HepG2 (cell line): ENCODE measurements at regions not wholly inside any gene's neighbourhood (a gene's known extent, or its start where the extent isn't known, plus 50 kb on each side); places are given as distances from the start of the nearest gene placed in this dataset.

Experiments
- BORCS8-MEF2B ChIP-seq: sonication (generic); formaldehyde crosslinking; IDR thresholded peaks from 2 replicates; pipeline ENCODE4 v1.8.0; 2022; ENCODE audit warnings: mild to moderate bottlenecking, missing genetic modification reagents
- CHD2 ChIP-seq: IDR thresholded peaks from 2 replicates; pipeline ENCODE4 v1.6.1; 2011; ENCODE audit warnings: low read depth, low read length, improper control_type of control experiment
- CTCF ChIP-seq: sonication (generic); formaldehyde crosslinking; IDR thresholded peaks from 2 replicates; pipeline ENCODE4 v1.5.0; 2020; ENCODE audit warnings: mild to moderate bottlenecking, missing genetic modification reagents, moderate library complexity
- ELF1 ChIP-seq: sonication (generic); formaldehyde crosslinking; IDR thresholded peaks from 2 replicates; pipeline ENCODE4 v1.4.0; 2020; ENCODE audit warnings: missing genetic modification reagents
- ETV5 ChIP-seq: IDR thresholded peaks from 2 replicates; pipeline ENCODE4 v1.6.1; 2018; ENCODE audit warnings: missing biosample characterization, missing genetic modification reagents, inconsistent platforms, borderline replicate concordance
- GFI1 ChIP-seq: sonication (generic); formaldehyde crosslinking; IDR thresholded peaks from 2 replicates; pipeline ENCODE4 v1.5.0; 2020; ENCODE audit warnings: missing genetic modification reagents, mild to moderate bottlenecking, borderline replicate concordance
- MTF1 ChIP-seq: sonication (generic); formaldehyde crosslinking; IDR thresholded peaks from 2 replicates; pipeline ENCODE4 v1.5.0; 2020; ENCODE audit warnings: missing genetic modification reagents
- REST ChIP-seq, 2 experiments: IDR thresholded peaks; 2 replicates each; pipeline ENCODE4 v1.6.1; 2011 to 2012; ENCODE audit warnings: low read length in 2 of 2, borderline replicate concordance in 1 of 2, low read depth in 1 of 2, mild to moderate bottlenecking in 1 of 2, moderate library complexity in 1 of 2
- SMC3 ChIP-seq: IDR thresholded peaks from 2 replicates; pipeline ENCODE4 v1.6.1; 2011; ENCODE audit warnings: low read length, improper control_type of control experiment
- SP2 ChIP-seq: sonication (generic); formaldehyde crosslinking; IDR thresholded peaks from 2 replicates; pipeline ENCODE4 v1.5.1; 2020; ENCODE audit warnings: mild to moderate bottlenecking, missing genetic modification reagents
- U2AF2 ChIP-seq: fragments of 200-400 bp; formaldehyde crosslinking; IDR thresholded peaks from 2 replicates; pipeline ENCODE4 v1.6.1; 2017; ENCODE audit warnings: low read depth, mild to moderate bottlenecking, low read length
- ZFP36 ChIP-seq: fragments of 150-350 bp; IDR thresholded peaks from 2 replicates; pipeline ENCODE4 v1.6.1; 2018; ENCODE audit warnings: borderline replicate concordance, low read length, low read depth; ENCODE audit not compliant: partially characterized antibody
- ZNF121 ChIP-seq: sonication (generic); formaldehyde crosslinking; IDR thresholded peaks from 2 replicates; pipeline ENCODE4 v1.5.0; 2020; ENCODE audit warnings: mild to moderate bottlenecking, missing genetic modification reagents

DNA sequence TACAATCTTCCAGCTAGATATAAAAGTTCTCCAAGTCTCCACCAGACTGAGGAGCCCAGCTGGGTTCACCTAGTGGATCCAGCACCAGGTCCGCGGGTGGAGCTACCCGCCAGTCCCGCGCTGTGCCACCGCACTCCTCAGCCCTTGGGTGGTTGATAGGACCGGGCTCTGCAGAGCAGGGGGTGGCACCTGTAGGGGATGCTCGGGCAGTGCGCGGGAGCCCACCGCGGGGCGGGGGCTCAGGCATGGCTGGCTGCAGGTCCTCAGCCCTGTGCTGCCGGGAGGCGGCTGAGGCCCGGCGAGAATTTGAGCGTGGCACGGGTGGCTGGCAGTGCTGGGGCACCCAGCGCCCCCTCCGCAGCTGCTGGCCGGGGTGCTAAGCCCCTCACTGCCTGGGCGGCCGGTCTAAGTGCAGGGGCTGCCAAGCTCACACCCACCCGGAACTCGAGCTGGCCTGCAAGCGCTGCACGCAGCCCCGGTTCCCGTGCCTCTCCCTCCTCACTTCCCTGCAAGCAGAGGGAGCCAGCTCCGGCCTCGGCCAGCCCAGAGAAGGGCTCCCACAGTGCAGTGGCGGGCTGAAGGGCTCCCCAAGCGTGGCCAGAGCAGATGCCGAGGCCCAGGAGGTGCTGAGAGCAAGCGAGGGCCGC lies 542.8 kb upstream of the PCDH9 start:
- TF ChIP-seq REST (IDR thresholded peaks at IDR 0.05; ENCODE audit: borderline replicate concordance in 1 of 2, low read depth in 1 of 2, low read length in 2 of 2): no peak
- no peak for TF ChIP-seq MTF1 (CRISPR knock-in tag)
- TF ChIP-seq GFI1 (CRISPR knock-in tag): no peak
- TF ChIP-seq ELF1 (CRISPR knock-in tag): no peak
- TF ChIP-seq SP2: no peak
- TF ChIP-seq CHD2: no peak
- no peak for TF ChIP-seq BORCS8-MEF2B (CRISPR knock-in tag)
- no peak for TF ChIP-seq ETV5
- TF ChIP-seq SMC3: no peak
- TF ChIP-seq U2AF2: no peak
- no peak for TF ChIP-seq CTCF (CRISPR knock-in tag)
- TF ChIP-seq ZNF121: no peak
- TF ChIP-seq ZFP36: no peak
